CD1c-positive myeloid dendritic cell (primary cell): ENCODE measurements at regions not wholly inside any gene's neighbourhood (a gene's known extent, or its start where the extent isn't known, plus 50 kb on each side); places are given as distances from the start of the nearest gene placed in this dataset.
"Not testable (repeated sequence)": the region's sequence is repeated elsewhere in the genome, so short reads cannot be mapped to it uniquely, and the experiment has no call there.

Source experiments
- DNase-seq: peaks from one replicate; pipeline ENCODE4 v3.0.0-alpha.2; 2016; ENCODE audit errors: extremely low spot score

GRCh38 chr2:87429931-87430275 lies 318.0 kb upstream of the PLGLB2 start:
- DNase-seq: not testable (repeated sequence)

- not testable (repeated sequence) for DNase-seq
Observed at GRCh38 chr2:87431051-87431450, 316.8 kb upstream of the PLGLB2 start.

GRCh38 chr2:87432711-87433453 lies 315.0 kb upstream of the PLGLB2 start:
- not testable (repeated sequence) for DNase-seq

GRCh38 chr2:87436007-87436406 lies 311.9 kb upstream of the PLGLB2 start:
- not testable (repeated sequence) for DNase-seq

- not testable (repeated sequence) for DNase-seq
Observed at GRCh38 chr2:87437701-87438260, 310.1 kb upstream of the PLGLB2 start.

GRCh38 chr2:87438780-87439454 lies 309.0 kb upstream of the PLGLB2 start:
- peak; percentile 30 for DNase-seq

- not testable (repeated sequence) for DNase-seq
Observed at GRCh38 chr2:87439617-87440204, 308.2 kb upstream of the PLGLB2 start.

- not testable (repeated sequence) for DNase-seq
Observed at GRCh38 chr2:87440650-87441049, 307.2 kb upstream of the PLGLB2 start.

- not testable (repeated sequence) for DNase-seq
Observed at GRCh38 chr2:87441375-87441774, 306.5 kb upstream of the PLGLB2 start.

- DNase-seq: not testable (repeated sequence)
Observed at GRCh38 chr2:87442983-87443577, 304.8 kb upstream of the PLGLB2 start.

GRCh38 chr2:87444951-87445350 lies 302.9 kb upstream of the PLGLB2 start:
- DNase-seq: not testable (repeated sequence)

GRCh38 chr2:87445613-87446312 lies 302.1 kb upstream of the PLGLB2 start:
- DNase-seq: not testable (repeated sequence)

GRCh38 chr2:87446313-87446696 lies 301.6 kb upstream of the PLGLB2 start:
- DNase-seq: peak; percentile 2

GRCh38 chr2:87449462-87449980 lies 298.4 kb upstream of the PLGLB2 start:
- DNase-seq: not testable (repeated sequence)

- DNase-seq: not testable (repeated sequence)
Observed at GRCh38 chr2:87452193-87452592, 295.7 kb upstream of the PLGLB2 start.

- not testable (repeated sequence) for DNase-seq
Observed at GRCh38 chr2:87452861-87453260, 295.0 kb upstream of the PLGLB2 start.

GRCh38 chr2:87453965-87454364 lies 293.9 kb upstream of the PLGLB2 start:
- DNase-seq: not testable (repeated sequence)

GRCh38 chr2:87454421-87454820 lies 293.5 kb upstream of the PLGLB2 start:
- not testable (repeated sequence) for DNase-seq

- not testable (repeated sequence) for DNase-seq
Observed at GRCh38 chr2:87455209-87455853, 292.6 kb upstream of the PLGLB2 start.

GRCh38 chr2:87455854-87456249 lies 292.0 kb upstream of the PLGLB2 start:
- not testable (repeated sequence) for DNase-seq
